ENCODE measurements at regions not wholly inside any gene's neighbourhood (a gene's known extent, or its start where the extent isn't known, plus 50 kb on each side); places are given as distances from the start of the nearest gene placed in this dataset.
A peak's percentile ranks its signal among the peaks of the same experiment; 100 is the strongest.

DNA sequence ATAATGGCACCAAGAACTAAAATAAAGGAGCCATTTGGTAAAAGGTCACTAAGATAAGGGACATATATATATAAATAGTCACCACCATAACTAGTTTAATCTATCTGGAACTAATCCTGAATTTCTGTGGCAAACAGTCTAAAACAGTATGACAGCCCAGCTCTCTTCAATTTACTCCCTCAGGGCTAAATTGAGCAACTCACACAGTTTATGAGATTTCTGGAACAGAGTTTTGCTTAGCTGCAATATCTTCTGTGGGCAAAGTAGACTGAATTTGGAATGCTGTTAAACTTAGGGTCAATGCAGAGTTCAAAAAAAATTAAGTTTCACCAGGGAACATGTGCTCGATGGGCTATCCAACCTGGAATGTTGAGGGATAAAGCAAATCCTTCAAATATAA, 70.1 kb upstream of the VEPH1 start:
- DNase-seq = no peak
- H3K27me3 Mint-ChIP-seq (ENCODE audit: low read depth, poor library complexity) = peaks cover 9% of the 10 kb centered on the region
- peaks cover 6% of the 10 kb centered on the region for H3K4me1 Mint-ChIP-seq
- no peak overlapping the region for H3K4me3 Mint-ChIP-seq
- no peaks in the 10 kb centered on the region for H3K36me3 Mint-ChIP-seq (ENCODE audit: low read depth)
- H3K9me3 Mint-ChIP-seq = no peaks in the 10 kb centered on the region
- TF ChIP-seq, protein P1, sequence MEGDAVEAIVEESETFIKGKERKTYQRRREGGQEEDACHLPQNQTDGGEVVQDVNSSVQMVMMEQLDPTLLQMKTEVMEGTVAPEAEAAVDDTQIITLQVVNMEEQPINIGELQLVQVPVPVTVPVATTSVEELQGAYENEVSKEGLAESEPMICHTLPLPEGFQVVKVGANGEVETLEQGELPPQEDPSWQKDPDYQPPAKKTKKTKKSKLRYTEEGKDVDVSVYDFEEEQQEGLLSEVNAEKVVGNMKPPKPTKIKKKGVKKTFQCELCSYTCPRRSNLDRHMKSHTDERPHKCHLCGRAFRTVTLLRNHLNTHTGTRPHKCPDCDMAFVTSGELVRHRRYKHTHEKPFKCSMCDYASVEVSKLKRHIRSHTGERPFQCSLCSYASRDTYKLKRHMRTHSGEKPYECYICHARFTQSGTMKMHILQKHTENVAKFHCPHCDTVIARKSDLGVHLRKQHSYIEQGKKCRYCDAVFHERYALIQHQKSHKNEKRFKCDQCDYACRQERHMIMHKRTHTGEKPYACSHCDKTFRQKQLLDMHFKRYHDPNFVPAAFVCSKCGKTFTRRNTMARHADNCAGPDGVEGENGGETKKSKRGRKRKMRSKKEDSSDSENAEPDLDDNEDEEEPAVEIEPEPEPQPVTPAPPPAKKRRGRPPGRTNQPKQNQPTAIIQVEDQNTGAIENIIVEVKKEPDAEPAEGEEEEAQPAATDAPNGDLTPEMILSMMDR (IDR thresholded peaks at IDR 0.05) = no peak
- no peak overlapping the region for H3K27ac Mint-ChIP-seq

DNA sequence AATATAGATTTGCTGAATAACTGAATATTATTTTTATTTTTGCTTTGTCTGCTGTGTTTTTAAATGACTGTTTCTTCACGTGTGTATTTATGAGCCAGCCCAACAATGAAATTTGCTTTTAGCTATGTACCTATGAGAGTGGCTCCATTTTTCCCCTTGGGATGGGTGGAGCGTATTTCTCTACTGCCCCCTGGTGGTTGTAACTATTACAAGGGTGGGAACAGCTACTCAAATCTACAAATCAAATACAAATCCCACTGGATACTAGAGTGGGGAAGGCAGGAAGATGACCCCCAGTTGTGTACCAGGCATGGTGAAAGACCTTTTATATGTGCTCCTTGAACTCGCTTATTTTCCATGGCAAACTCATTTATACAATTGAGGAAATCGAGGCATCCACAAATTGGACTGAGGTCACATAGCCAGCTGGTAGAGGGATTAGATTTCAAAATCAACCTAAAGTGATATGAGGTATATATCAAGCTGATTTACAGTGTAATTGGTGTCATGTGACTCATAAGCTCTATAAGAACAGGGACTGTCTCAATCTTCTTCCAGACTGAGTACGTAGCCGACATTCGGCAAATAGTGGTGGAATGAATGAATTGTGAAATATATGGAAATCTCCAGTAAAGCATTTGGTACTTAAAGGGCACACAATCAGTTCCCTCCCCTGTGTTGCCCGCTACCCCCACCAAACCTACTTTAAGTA, 69.5 kb upstream of the VEPH1 start:
- DNase-seq = peak; percentile 49
- Mint-ChIP-seq H3K27ac (no peak overlapping the region), H3K4me1 (peaks cover 6% of the 10 kb centered on the region), H3K4me3 (no peak overlapping the region), H3K27me3 (ENCODE audit: low read depth, poor library complexity) (peaks cover 6% of the 10 kb centered on the region), H3K36me3 (ENCODE audit: low read depth) (no peaks in the 10 kb centered on the region), H3K9me3 (no peaks in the 10 kb centered on the region)
- TF ChIP-seq, protein P1 (IDR thresholded peaks at IDR 0.05) = peak; percentile 81

DNA sequence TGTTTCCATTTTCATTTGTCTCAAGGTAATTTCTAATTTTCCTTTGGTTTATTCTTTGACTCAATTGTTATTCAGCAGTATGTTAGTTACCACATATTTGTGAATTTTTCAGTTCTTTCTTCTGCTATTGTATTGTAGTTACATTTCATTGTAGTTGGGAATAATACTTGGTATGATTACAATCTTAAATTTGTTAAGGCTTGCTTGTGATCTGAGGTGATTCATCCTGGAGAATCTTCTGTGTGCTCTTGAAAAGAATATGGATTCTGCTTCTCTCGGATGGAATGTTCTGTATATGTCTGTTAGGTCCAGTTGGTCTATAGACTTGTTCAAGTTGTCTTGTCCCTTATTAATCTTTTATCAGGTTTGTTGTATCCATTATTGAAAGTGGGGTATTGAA, 63.4 kb upstream of the VEPH1 start:
- H3K36me3 Mint-ChIP-seq (ENCODE audit: low read depth) = no peaks in the 10 kb centered on the region
- no peak for DNase-seq
- H3K4me1 Mint-ChIP-seq = no peaks in the 10 kb centered on the region
- peaks cover 12% of the 10 kb centered on the region for H3K9me3 Mint-ChIP-seq
- peaks cover 6% of the 10 kb centered on the region for H3K27me3 Mint-ChIP-seq (ENCODE audit: low read depth, poor library complexity)
- no peak overlapping the region for H3K4me3 Mint-ChIP-seq
- H3K27ac Mint-ChIP-seq = no peak overlapping the region
- TF ChIP-seq, protein P1 (IDR thresholded peaks at IDR 0.05) = no peak

DNA sequence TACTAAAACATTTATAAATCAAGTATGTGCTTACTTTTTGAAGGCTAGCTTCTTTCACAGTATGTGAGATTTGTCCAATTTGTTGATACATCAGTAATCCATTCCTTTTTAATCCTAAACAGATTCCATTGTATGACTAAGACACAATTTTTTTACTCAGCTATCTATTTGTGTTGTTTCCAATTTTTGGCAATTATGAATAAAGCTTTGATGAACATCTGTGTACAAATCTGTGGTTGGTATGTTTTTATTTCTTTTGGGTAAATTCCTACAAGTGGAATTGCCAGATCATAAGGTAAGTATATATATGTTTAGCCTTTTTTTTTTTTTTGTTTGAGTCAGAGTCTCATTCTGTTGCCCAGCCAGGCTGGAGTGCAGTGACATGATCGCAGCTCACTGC, 56.2 kb upstream of the VEPH1 start:
- Mint-ChIP-seq H3K9me3 (peaks cover 14% of the 10 kb centered on the region), H3K27ac (no peak overlapping the region), H3K4me3 (no peak overlapping the region), H3K36me3 (ENCODE audit: low read depth) (no peaks in the 10 kb centered on the region), H3K4me1 (no peaks in the 10 kb centered on the region), H3K27me3 (ENCODE audit: low read depth, poor library complexity) (no peaks in the 10 kb centered on the region)
- TF ChIP-seq, protein P1 (IDR thresholded peaks at IDR 0.05) = no peak
- DNase-seq = no peak

All from nephron progenitor cell (in vitro differentiated cells).